Mesenteric fat pad (tissue), 1 donor: ENCODE measurements at regions not wholly inside any gene's neighbourhood (a gene's known extent, or its start where the extent isn't known, plus 50 kb on each side); places are given as distances from the start of the nearest gene placed in this dataset.
"Not testable (repeated sequence)": the region's sequence is repeated elsewhere in the genome, so short reads cannot be mapped to it uniquely, and the experiment has no call there.

Experiments used
- DNase-seq: peaks from one replicate; pipeline ENCODE4 v3.0.0-alpha.2; 2020; ENCODE audit warnings: low spot score
- donor health status: DM: yes; HTN: yes; CAD: no.

GRCh38 chrX:113539599-113540356 is 699.1 kb upstream of the AMOT start:
- DNase-seq, result no peak

GRCh38 chrX:113529426-113530013 is 688.9 kb upstream of the AMOT start:
- DNase-seq, result no peak

GRCh38 chrX:113522814-113523213 is 682.2 kb upstream of the AMOT start:
- DNase-seq, result no peak

- DNase-seq, result no peak
Observed at GRCh38 chrX:113514906-113515305, 674.3 kb upstream of the AMOT start.

- no peak for DNase-seq
Observed at GRCh38 chrX:113512700-113513395, 672.2 kb upstream of the AMOT start.

- no peak for DNase-seq
Observed at GRCh38 chrX:113510586-113510985, 670.0 kb upstream of the AMOT start.

- DNase-seq, result no peak
Observed at GRCh38 chrX:113492895-113493294, 652.3 kb upstream of the AMOT start.

GRCh38 chrX:113473418-113473817 is 632.8 kb upstream of the AMOT start:
- DNase-seq, result no peak

GRCh38 chrX:113473015-113473414 is 632.4 kb upstream of the AMOT start:
- DNase-seq, result not testable (repeated sequence)

GRCh38 chrX:113470166-113470565 is 629.5 kb upstream of the AMOT start:
- DNase-seq, result no peak

- no peak for DNase-seq
Observed at GRCh38 chrX:113457719-113458118, 617.1 kb upstream of the AMOT start.

GRCh38 chrX:113455582-113455981 is 615.0 kb upstream of the AMOT start:
- DNase-seq, result no peak

- DNase-seq, result peak; percentile 53
Observed at GRCh38 chrX:113429011-113429410, 588.4 kb upstream of the AMOT start.

GRCh38 chrX:113422323-113422722 is 581.7 kb upstream of the AMOT start:
- no peak for DNase-seq

GRCh38 chrX:113421432-113421831 is 580.8 kb upstream of the AMOT start:
- DNase-seq, result no peak

- no peak for DNase-seq
Observed at GRCh38 chrX:113412106-113412505, 571.5 kb upstream of the AMOT start.

- no peak for DNase-seq
Observed at GRCh38 chrX:113408843-113409242, 568.2 kb upstream of the AMOT start.

- DNase-seq, result no peak
Observed at GRCh38 chrX:113400193-113400704, 559.6 kb upstream of the AMOT start.

GRCh38 chrX:113399506-113400192 is 559.0 kb upstream of the AMOT start:
- DNase-seq, result no peak

- DNase-seq, result no peak
Observed at GRCh38 chrX:113392355-113392754, 551.7 kb upstream of the AMOT start.

GRCh38 chrX:113391875-113392274 is 551.2 kb upstream of the AMOT start:
- DNase-seq, result no peak

GRCh38 chrX:113390531-113390930 is 549.9 kb upstream of the AMOT start:
- no peak for DNase-seq
